Stimulated activated CD8-positive, alpha-beta memory T cell treated with anti-CD3 and anti-CD28 coated beads, Interleukin-7, amount 100 ng/mL, for 1 hour (primary cell): ENCODE measurements at regions not wholly inside any gene's neighbourhood (a gene's known extent, or its start where the extent isn't known, plus 50 kb on each side); places are given as distances from the start of the nearest gene placed in this dataset.
A peak's percentile ranks its signal among the peaks of the same experiment; 100 is the strongest.
"Not testable (repeated sequence)": the region's sequence is repeated elsewhere in the genome, so short reads cannot be mapped to it uniquely, and the experiment has no call there.

Experiments used
- DNase-seq, 2 donors: peaks; one replicate each; pipeline ENCODE4 v3.0.0-alpha.2; 2020; ENCODE audit warnings: low read depth in 2 of 2

GRCh38 chr7:66413379-66414114 lies 208.4 kb downstream of the TPST1 start:
- DNase-seq = peak; percentile 57 to 60

DNA sequence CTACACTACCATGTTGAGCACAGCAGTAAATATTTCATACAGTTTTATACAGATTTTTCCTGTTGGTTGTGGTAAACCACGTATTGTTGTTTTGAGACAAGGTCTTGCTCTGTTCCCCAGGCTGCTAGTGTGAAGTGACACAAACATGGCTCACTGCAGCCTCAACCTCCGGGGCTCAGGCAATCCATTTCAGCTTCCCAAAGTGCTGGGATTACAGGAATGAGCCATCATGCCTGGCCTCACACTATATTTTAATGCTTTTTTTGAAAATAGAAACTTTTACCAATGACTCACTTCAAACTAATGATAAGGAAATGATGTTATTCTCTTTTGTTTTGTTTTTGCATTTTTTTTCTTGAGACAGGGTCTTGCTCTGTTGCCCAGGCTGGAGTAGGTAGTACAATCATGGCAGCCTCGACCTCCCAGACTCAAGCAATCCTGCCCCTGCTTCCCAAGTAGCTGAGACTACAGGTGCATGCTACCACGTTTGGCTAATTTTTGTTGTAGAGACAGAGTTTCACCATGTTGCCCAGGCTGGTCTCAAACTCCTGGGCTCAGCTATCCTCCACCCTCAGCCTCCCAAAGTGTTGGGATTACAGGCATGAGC lies 210.6 kb downstream of the TPST1 start:
- no peak for DNase-seq

DNA sequence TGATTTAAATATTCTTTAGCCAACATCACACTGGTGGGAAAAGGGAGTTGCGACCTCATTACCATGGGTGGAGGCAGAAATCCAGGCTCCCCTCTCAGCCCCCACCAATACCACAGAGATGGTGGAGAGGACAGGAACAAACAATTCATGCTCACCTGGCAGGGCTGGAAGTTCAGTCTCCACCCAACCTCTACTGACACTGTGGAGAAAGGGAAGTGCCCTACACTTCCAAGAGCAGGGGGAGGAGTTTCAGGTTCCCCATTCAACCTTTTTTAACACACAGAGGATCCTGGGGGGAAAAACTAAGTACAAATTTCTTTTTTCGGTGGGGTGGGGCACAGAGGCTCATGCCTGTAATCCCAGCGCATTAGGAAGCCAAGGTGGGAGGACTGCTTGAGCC lies 210.1 kb upstream of the KCTD7 start:
- no peak for DNase-seq

- no peak for DNase-seq
These were observed 209.5 kb upstream of the KCTD7 start for GRCh38 chr7:66419210-66419609.

DNA sequence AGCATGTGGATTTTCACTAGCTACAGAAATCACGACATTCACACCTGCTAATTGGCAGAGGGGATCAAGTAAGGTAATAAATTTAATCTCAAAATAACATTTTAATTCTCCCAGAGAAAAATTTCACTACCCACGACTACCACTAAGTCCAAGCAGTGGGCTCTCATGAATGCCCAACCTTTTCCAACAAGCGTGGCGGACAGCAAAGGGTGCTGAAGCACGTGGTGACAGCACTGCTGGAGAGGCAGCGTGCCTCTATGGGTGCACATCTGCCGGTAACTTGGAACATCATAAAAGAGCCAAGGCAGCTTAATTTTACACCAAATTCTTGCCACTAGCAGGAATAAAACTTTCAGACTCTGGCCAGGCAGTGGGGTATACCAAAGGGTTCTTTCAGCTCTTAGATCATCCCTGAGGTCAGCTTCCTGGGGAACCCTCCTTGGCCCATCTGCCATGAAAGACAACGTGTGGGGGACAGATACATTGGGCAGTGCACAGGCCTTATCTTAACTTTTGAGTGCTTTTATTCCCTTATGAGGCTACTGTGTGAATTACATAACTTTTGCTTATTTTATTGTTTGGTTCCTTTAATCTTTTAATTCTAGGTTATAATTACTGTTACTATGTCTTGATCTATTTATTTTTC lies 206.7 kb upstream of the KCTD7 start:
- no peak for DNase-seq

- DNase-seq = no peak
These were observed 205.0 kb upstream of the KCTD7 start for GRCh38 chr7:66423729-66424128.

GRCh38 chr7:66426332-66426731 lies 202.3 kb upstream of the KCTD7 start:
- DNase-seq = no peak

GRCh38 chr7:66426996-66427395 lies 201.7 kb upstream of the KCTD7 start:
- DNase-seq = no peak

DNA sequence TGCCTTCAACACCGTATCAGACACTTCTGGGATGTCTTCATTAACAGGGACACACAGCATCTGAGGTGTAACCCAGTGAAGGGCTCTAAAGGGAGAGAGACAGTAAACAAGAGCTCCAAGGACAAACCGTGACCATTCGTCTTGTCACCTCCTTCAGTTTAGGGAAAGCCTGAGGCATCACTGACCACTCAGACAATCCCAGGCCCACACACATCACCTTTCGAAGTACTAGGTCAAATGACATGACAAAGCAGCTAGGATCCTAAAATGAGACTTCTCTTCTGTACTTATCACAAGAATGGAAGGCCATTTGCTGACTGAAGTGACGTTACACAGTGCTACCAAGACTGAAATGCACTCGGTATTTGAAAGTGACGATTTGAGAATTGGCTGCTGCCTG lies 200.7 kb upstream of the KCTD7 start:
- no peak for DNase-seq

- DNase-seq = no peak
These were observed 199.1 kb upstream of the KCTD7 start for GRCh38 chr7:66429498-66430163.

- DNase-seq = no peak
These were observed 198.5 kb upstream of the KCTD7 start for GRCh38 chr7:66430164-66430545.

GRCh38 chr7:66438703-66439405 lies 189.8 kb upstream of the KCTD7 start:
- not testable (repeated sequence) for DNase-seq

DNA sequence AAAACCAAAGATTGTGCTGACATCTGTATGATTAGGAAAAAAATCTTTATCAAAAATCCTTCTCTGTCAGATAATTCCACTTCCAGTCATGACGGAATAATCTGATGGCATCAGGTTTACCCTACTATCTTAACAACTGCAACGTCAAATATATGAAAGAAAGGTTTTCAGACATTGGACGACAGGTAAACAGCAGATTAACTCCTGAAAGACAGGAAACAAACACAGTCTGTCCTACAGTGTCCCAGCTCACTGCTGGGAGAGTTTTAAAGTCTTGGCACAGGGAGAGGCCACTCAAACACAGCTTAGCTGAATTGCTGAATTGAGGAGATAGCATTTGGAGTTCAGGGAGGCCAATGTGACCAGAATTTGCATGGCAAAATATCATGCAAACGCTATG lies 186.3 kb upstream of the KCTD7 start:
- DNase-seq = no peak

GRCh38 chr7:66443946-66444345 lies 184.7 kb upstream of the KCTD7 start:
- no peak for DNase-seq

GRCh38 chr7:66447007-66447406 lies 181.7 kb upstream of the KCTD7 start:
- not testable (repeated sequence) for DNase-seq

- DNase-seq = not testable (repeated sequence)
These were observed 177.9 kb upstream of the KCTD7 start for GRCh38 chr7:66450814-66451213.

DNA sequence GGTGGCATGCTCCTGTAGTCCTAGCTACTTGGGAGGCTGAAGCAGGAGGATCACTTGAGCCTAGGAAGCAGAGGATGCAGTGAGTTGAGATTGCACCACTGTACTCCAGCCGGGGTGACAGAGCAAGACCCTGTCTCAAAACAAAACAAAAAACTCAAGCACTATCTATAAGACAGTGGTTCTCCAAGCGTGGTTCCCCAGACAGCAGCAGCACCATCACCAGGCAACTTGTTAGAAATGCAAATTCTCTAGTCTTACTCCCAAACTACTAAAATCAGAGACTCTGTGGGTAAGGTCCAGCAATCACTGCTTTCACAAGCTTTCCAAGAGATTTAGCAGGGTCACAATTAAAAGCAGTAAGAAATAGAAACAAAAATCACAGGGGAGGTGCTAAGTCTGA lies 177.0 kb upstream of the KCTD7 start:
- DNase-seq = not testable (repeated sequence)

DNA sequence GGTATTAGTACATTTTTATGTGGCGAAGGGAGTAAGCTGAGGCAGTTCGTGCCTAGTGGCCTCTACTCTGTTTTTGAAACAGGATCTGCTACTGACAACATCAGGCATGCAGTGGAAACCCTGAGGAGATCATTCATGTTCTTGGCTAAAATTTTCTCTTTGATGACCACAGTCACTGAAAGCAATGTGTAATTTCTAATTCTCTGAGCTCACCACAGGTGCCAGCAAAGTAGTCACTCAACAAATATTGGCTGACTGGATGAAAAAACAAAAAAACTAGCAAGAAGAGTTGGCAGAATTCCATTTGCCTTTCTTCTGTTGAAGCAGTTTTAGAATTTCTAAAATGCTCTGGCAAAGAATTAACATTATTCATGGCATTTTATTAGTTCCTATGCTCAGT lies 176.5 kb upstream of the KCTD7 start:
- no peak for DNase-seq

GRCh38 chr7:66453340-66453739 lies 175.3 kb upstream of the KCTD7 start:
- no peak for DNase-seq

DNA sequence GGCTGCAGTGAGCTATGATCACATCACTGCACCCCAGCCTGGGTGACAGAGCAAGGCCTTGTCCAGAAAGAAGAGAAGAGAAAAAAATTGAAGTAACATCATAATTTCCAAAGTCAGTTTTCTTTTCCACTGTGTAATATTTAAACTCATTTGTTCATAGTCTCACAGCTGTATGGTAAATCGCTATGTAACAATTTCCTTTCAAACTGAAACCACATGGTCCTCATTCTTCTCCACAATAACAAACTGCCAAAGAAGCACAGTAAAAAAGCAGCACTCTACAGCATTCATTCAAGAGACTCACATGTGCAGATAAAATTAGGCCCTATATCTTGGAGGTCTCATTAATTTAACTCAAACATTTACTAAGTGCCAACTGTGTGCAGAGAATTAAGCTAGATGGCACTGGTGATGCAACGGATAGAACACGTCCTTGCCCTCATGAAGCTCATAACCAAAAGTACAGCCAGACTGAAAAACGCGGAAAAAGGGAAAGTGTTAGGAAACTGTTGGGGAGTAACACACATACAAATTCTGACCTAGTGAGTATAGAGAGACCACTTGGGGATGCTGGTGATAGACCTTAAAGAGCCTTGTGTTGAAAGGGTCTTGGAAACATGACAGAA lies 174.0 kb upstream of the KCTD7 start:
- no peak for DNase-seq

GRCh38 chr7:66455432-66455831 lies 173.2 kb upstream of the KCTD7 start:
- DNase-seq = not testable (repeated sequence)

DNA sequence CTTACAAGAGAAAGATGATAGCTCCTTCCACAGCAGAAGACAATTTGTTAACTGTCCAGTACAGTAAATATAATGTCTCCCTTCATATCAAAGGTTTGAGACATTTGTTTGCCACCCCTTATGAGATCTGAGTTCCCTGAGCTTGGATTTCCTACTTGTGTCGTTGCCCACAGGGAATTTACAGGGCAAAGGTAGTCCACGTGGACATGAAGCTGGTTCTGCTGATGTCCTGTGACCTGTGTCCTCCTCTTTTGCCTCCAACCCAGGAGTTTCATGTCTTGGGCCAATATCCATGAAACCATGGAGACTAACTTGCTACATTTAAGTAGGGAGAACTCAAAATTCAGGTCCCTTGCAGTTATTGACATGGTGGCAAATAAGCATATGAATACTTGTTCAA lies 172.2 kb upstream of the KCTD7 start:
- DNase-seq = not testable (repeated sequence)
